Epithelial cell of prostate (primary cell): ENCODE measurements at regions not wholly inside any gene's neighbourhood (a gene's known extent, or its start where the extent isn't known, plus 50 kb on each side); places are given as distances from the start of the nearest gene placed in this dataset.
"Not testable (repeated sequence)": the region's sequence is repeated elsewhere in the genome, so short reads cannot be mapped to it uniquely, and the experiment has no call there.

ENCODE experiments used
- DNase-seq: peaks from one replicate; pipeline ENCODE4 v3.0.0-alpha.2; 2011; ENCODE audit warnings: low read depth, low spot score
- H3K27ac ChIP-seq: fragments of 450-650 bp; 2 replicates; pipeline ENCODE4 v1.5.1; 2017; ENCODE audit warnings: mild to moderate bottlenecking

DNA sequence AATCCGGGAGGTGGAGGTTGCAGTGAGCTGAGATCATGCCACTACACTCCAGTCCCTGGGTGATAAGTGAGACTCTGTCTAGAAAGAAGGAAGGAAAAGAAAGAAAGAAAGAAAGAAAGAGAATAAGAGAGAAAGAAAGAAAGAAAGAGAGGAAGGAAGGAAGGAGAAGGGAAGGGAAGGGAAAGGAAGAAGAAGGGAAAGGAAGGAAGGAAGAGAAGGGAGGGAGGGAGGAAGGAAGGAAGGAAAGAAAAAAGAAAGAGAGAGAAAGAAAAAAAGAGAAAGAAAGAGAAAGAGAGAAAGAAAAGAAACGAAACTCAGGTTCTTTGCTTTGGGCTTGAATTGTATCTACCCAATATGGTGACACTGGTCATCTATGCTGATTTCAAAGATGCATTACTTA, 102.3 kb upstream of the GATA6 start:
- DNase-seq: no peak
- no peak overlapping the region for H3K27ac ChIP-seq

DNA sequence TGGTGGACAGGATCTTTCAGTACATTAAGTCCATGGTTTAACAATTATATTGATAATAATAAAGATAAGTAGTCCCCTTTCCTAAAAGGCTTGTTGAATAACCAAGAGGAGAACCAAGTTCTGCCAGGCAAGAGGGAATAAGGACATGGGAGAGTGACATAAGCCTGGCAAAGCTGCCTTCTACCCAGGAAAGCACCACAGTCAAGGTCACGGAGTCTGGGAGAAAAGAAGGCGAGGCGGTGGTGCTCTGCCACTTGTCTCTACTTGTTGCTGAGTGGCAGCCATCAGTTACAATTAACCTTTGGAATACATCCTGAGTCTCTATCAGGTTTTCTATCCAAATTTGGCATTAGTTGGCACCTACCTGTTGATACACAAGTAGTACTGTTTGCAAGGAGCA, 101.7 kb upstream of the GATA6 start:
- DNase-seq: no peak
- H3K27ac ChIP-seq: no peak overlapping the region

DNA sequence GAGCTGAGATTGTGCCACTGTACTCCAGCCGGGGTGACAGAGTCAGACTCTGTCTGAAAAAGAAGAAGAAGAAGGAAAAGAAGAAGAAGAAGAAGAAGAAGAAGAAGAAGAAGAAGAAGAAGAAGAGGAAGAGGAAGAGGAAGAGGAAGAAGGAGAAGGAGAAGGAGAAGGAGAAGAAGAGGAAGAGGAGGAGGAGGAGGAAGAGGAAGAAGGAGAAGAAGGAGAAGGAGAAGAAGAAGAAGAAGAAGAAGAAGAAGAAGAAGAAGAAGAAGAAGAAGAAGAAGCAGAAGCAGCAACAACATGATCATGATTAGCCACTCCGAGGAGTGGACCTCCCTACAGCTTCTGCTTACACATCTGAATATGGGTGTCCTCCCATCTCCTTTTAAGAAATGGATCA, 100.6 kb upstream of the GATA6 start:
- DNase-seq: not testable (repeated sequence)

DNA sequence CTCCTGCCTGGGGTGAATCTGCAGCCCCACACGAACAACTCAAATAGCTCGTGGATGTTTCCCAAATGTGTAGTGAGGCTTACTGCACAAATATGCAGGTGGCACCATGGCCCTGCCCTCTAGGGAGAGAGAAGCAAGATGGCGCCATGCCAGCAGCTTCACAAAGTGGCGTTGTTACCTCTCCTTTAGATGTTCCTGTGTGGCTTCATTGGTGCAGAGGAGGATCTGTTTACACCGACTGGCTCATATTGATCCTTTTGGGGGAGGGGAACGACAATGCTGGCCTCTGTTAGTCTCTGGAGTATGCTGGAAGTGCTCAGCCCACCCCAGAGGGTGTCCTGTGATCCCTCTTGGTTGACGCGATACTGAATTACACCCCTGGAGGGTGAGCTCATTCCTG, 99.5 kb upstream of the GATA6 start:
- no peak for DNase-seq

More for the DNA sequence above, 100.6 kb upstream of the GATA6 start:
- H3K27ac ChIP-seq: not testable (repeated sequence)

DNA sequence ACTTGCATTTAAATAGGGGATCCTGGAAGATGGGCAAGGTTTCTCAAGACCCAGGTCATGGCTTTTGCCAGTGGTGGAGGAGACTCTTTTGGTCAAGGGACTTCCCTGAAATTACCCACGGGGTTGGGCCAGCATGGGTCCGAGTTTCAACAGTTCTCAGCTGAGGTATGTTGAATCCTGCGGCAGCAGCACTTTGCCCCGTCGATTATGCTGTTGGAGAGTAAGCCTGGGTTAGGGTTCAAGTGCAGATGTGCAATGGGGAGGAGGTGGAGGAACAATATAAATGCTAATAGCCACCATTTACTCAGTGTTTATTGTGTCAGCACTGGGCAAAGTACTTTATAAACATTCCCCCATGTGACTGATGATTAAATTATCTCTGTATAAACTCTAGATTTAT, 96.0 kb upstream of the GATA6 start:
- no peak for DNase-seq
- no peak overlapping the region for H3K27ac ChIP-seq

More for the DNA sequence above, 99.5 kb upstream of the GATA6 start:
- H3K27ac ChIP-seq: no peak overlapping the region

DNA sequence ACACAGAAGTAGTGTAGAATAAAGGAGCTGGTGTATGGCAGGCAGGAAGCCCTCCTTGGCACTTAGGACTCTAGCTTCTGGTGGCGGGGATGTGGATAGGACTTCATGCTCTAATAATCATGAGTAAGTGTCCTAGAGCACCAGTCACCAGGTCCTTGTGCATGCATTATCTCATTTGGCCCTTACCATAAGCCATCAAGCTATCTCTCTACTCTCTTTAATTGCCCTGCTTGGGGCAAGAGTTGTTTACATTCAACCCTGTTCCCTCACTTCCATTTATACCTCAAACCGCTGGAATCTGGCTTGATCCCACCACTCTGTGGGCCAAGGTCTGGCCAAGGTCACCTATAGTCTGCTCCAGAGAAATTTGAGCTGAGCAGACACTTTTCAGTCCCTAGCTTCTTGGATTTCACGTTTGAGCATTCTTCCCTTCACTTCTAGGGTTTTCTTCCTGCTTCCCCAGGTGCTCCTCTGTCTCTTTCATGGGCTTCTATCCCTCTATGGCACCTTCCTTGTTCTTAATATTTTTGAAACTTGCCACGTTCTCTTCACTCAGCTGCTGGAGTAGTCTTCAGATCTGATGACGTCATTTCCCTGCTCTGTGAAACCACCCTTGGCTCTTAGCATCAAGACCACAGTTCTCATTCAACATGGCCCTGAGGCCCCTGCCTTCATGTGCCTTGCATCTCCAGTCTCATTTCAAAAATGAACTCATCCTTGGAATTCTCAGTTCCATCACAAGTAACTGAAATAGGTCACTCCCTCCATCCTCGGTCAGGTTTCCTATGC, 94.9 kb upstream of the GATA6 start:
- no peak for DNase-seq
- H3K27ac ChIP-seq: no peak overlapping the region

DNA sequence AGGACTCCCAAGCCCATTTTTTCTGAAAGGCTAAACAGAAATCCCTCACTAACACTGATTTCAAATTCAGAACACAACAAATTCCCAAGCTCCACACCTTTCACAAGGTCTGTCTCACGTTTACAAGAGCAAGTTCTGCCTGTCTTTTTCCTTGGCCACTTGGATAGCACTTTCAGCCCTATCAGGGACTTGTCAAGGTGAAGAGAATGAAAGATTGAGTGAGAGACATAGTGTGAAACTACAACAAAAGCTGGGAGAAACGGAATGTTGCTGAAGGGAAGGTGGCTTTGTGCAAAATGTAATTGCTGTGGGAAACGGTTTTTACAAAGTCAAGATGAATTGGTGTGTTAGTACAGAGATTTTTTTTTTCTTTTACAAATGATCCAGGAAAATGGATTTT, 89.4 kb upstream of the GATA6 start:
- DNase-seq: no peak
- no peak overlapping the region for H3K27ac ChIP-seq

DNA sequence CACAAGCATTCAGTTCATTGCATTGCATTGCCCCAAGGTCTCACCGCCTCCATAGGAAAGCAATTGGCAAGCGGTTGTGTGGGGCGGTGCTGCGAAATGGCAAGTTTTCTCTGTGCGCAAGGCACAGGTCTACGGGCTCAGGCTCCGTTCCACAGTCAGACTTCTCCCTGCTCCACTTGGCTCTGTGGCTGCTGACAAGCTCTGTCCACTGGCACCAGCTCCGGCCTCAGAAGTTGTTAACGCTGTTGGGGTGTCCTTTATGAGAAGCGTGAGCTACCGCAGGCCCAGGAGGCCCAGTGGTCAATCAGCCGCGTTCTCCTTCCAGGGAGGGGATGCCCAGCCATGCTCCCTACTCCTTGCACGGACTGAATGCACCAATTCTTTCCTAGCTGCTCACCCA, 87.0 kb upstream of the GATA6 start:
- no peak overlapping the region for H3K27ac ChIP-seq
- no peak for DNase-seq

DNA sequence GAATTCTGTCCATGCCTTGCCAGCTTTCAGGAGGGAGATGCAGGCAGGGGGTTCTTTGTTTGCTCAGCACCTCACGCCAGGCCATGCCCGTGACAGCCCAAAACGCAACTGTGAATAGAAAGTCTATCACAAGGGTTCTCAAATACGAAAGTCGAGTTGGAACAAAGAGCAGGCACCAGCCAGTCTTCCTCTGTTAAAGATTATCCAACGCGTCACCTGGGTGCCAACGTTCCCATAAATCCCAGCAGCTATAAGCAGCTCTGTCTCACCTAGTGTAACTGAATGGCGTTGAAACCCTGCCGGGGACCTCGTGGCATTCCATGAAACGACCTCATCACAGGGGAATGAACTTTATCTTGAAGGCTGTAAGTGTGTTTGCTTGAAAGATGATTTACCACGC, 84.8 kb upstream of the GATA6 start:
- no peak overlapping the region for H3K27ac ChIP-seq
- DNase-seq: no peak

DNA sequence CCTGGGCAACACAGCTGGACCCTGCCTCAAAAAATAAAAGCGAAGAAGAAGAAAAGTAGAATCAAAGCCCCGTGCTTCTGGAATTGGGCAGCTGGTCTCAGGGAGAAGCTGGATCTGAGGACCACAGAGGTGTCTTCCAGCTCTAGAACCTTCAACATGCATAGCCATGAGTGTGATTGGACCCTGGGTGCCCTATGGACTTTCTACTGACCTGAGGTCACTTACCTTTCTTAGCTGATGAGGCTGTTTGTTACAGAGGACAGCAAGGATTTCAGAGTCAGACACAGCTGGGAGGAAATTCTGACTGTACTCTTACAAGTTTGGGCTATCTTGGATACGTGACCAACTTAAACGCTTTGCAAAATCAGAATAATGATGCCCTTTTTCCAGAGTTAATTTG, 82.4 kb upstream of the GATA6 start:
- H3K27ac ChIP-seq: no peak overlapping the region
- no peak for DNase-seq

DNA sequence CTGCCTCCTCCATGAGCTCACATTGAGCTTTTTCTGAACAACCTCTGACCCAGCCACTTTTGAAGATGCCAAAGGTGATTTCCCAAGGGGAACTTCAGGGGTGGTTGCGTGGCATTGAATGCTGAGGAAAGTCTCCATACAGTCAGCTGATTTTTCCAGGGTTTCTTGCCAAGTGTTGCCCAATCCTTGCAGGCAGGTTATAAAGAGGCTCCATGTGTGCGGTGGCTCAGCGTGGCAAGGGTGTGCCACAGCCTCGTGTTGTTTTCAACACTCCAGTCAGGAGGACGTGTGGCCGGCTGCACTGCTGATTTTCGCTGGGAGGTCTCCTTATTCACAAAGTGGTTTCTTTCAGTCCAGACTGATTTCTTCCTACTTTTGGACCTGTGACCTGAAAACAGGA, 81.4 kb upstream of the GATA6 start:
- no peak for DNase-seq
- no peak overlapping the region for H3K27ac ChIP-seq

DNA sequence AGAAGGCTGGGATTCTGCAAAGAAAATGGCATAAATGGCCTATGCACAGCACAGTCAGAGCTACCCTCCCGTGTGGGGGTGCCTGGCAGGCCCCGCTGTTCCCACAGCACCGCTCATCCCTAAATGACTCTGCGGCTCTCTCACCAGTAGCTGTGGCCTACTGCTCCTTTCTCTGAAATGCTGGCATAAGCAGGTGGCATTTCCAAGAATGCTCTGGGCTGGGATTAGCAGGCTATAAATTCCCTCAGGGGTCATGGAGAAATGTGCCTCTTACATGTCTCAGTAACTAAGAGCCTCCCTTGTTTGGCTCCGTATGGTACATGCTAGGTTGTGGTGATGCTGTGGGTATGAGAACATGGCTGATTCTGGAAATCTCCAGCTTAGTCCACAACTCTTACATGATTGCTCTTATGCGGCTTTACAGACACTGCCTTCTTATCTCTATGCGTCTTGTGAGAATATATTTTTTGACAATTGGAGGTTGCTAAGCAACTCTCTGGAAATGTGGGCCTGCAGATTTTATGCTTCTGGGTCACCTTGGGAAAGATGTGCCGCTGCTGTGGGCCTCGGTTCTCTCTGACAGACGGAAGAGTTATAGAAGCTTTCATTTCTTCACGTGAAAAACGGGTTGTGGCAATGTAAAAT, 80.3 kb upstream of the GATA6 start:
- no peak overlapping the region for H3K27ac ChIP-seq
- no peak for DNase-seq

DNA sequence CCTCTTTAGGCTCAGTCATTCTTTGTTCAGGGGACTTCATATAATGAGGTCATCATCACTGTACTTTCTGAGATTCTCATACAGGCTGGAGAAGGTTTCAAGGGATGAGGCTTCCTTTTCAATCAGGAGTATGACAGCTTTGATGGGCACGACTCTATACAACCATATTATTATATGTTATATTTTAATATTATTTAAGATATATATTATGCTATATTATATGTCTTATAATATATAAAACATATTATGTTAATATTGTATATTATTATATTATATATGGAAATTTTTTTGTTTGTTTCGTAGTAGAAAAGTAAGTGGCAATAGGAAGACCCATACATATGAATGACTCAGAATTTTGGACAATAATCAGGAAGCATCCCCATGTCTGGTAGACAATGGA, 78.0 kb upstream of the GATA6 start:
- no peak overlapping the region for H3K27ac ChIP-seq
- DNase-seq: no peak

DNA sequence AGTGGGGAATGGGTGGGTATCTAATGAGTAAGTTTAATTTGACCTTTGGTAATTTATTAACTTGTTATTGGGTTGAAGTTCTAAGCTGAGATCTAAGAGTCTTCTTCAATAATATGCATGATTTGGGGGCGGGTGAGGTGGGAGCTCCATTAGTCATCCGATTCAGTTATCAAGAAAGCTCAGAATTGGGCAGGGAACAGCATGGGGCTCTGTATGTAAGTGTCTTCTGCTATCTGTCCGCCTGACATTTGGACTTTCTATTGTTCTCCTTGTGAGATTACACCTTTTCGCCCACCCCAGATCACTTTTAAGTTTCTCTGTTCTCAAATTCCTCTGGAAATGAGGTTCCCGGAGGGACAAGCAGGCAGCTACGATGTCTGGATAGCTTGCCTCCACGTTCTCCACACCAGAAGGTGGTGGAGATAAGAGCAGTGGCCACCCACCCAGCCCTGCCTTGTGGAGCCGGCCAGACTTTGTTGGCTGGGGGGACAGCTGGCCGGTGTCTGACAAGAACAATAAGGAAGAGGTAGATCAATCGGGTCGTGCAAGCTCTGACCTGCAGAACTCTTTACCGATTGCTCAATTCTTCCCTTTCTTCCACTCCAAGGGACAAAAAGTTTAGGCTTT, 75.5 kb upstream of the GATA6 start:
- H3K27ac ChIP-seq: no peak overlapping the region
- DNase-seq: no peak

DNA sequence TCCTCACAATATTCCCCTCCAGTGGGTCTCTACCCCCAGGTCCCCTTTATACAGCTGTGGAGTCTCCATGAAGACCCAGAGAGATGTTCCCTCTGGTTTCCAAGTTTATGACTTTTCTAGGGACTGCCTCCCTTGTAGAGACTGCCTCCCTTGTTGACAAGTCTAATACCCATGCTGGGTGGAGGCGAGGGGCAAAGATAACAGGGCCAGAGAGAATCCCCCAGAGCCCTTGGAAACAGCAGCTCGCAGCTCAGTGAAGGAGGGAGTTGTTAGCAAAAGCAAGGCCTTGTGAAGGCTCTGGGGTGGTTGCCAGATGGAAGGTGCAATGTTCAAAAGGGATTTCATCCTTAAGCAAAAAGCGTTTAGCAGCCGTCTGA, 75.0 kb upstream of the GATA6 start:
- no peak for DNase-seq
- H3K27ac ChIP-seq: no peak overlapping the region

DNA sequence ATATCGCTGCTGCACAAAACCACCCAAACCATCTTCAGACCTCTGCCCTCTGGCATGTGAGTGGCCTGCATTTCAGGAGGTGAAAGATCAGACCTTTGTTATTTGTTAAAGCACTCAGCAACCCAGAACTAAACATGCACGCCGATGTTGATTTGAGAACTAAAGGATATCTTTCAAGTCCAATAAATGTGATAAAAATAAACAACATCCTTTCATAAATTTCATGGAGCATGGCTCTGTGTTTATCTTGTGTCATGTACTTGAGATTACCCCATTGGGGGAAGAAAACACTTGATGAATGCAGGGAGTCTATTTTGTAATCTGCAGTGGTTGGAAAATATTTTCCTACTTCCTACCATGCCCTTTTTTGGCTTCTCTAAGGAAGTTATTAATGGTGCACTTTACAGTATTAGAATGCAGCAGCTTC, 70.8 kb upstream of the GATA6 start:
- no peak for DNase-seq
- no peak overlapping the region for H3K27ac ChIP-seq

DNA sequence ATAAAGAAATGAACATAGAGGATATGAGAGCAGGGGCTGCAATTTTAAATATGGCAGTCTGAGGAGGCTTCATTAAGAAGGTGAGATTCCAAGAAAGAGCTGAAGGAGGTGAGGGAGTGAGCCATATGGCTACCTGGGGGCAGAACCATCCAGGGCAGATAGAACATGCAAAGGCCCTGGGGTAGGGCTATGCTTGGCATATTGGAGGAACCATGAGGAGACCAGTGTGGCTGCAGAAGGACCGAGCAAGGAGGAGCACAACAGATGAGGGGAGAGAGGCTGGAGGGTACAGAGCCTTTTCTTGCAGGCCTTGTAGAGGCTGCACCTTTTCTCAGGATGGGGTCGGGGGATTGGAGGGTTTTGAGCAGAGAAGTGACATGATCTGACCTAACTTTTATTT, 69.5 kb upstream of the GATA6 start:
- no peak overlapping the region for H3K27ac ChIP-seq

DNA sequence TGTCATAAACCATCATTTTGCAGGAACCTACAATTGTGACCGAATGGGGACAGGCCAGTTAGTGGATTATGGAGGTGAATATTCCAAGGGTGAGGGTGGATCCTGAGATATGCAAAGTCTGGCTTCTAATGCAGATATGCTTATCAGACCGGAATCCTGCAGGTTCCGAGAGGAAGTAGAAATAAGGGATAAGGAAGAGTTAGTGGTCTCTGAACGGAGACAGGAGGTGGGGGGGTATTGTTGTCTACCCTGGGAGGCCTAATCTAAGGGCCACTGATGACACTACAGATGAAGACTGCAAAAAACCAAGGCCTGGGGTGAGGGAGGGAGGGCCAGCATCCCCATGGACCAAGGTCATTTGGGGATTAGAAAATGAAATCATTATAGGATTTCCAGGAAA, 67.7 kb upstream of the GATA6 start:
- H3K27ac ChIP-seq: no peak overlapping the region
- DNase-seq: no peak

More for the DNA sequence above, 69.5 kb upstream of the GATA6 start:
- DNase-seq: no peak

DNA sequence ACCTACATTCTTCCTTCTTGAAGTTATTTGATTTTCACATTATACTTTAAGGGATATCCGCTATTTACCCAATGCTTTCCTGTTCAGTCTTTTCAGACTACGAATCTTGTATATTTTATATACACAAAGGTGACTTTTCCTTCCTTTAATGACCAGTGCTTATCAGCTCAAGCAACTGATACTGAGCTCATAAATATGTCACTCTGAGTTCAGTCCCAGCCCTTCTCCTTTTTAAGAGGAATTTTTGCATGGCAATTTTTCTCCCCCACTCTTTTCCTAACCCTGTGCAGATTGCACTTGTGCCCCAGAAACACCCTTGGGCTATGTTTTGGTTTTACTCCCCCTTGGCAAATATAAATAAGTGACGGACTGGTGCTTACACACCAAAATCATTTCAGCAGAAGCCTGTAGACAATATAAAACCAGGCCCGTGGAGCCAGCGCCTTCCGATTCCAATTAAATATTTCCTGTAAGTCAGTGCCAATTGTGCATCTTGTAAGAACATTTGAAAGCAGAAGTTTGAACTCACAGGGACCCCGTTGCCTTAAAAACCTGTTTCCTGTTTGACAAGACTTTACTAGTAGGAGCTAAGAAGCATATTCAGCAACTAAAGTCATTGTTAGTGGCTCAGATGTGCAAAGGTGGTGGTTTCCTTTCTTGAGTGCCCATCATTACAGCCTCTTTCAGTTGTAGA, 66.3 kb upstream of the GATA6 start:
- no peak for DNase-seq

DNA sequence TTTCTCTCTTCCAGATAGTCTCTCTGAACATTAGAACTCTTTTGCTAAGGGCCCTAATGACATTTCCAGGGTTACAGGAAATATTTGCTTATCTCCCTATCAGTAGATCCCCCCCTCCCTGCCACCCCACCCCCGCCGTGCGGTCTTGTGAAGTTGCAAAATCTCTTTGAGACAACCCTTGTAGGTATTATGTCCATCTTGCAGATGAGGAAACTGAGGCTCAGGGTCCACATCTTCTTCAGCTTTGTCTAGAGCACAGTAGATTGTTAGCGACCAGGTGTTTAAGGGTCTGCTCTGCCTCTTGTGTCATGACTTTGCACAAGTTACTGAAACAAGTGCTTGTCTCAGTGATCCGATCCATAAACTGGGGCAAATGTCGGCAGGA, 65.8 kb upstream of the GATA6 start:
- H3K27ac ChIP-seq: no peak overlapping the region
- no peak for DNase-seq

More for the DNA sequence above, 66.3 kb upstream of the GATA6 start:
- H3K27ac ChIP-seq: no peak overlapping the region
